ENCODE measurements at regions not wholly inside any gene's neighbourhood (a gene's known extent, or its start where the extent isn't known, plus 50 kb on each side); places are given as distances from the start of the nearest gene placed in this dataset.
A peak's percentile ranks its signal among the peaks of the same experiment; 100 is the strongest.

DNA sequence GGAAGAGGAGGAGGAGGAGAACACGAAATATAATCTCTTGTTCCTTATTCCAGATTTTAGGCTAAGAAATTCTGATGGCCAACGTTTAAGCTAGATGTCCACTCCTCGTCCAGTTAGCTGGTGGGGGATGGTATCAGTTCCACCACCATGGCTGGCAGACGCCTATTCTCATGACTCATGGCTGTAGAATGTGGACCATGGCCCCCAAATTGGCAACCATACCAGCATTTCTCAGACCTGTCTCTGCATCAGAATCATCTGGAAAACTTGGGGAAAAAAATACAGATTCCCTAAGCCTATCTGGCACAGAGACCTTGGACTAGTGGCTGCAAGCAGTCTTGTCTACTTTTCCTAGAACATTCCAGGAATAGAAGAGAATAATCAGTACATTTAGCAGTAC lies 267.7 kb upstream of the SIX2 start:
- TF ChIP-seq, protein P1, sequence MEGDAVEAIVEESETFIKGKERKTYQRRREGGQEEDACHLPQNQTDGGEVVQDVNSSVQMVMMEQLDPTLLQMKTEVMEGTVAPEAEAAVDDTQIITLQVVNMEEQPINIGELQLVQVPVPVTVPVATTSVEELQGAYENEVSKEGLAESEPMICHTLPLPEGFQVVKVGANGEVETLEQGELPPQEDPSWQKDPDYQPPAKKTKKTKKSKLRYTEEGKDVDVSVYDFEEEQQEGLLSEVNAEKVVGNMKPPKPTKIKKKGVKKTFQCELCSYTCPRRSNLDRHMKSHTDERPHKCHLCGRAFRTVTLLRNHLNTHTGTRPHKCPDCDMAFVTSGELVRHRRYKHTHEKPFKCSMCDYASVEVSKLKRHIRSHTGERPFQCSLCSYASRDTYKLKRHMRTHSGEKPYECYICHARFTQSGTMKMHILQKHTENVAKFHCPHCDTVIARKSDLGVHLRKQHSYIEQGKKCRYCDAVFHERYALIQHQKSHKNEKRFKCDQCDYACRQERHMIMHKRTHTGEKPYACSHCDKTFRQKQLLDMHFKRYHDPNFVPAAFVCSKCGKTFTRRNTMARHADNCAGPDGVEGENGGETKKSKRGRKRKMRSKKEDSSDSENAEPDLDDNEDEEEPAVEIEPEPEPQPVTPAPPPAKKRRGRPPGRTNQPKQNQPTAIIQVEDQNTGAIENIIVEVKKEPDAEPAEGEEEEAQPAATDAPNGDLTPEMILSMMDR (IDR thresholded peaks at IDR 0.05; ENCODE audit: insufficient read depth, low read length): no peak
- peak; percentile 66 for DNase-seq (ENCODE audit: low read depth)
- no peak overlapping the region for H3K4me3 ChIP-seq (ENCODE audit: low read depth, low read length)

DNA sequence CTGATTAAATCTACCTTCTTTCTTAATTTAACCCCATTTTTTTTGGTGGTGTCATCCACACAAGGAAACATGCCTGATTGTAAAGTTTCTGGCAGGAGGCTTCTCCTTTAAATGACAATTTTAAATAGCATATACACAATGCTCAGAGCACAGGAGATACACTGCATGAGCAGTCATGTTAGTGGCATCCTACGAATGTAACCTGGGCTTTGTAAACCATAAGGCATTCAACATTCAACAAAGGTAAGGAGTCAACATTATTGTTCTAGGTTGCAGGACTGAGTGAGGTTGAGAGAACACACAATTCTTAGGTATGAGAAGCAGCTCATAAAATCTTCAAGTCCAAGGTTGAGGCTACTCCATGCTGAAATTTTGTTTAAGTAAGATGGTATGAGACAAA lies 266.6 kb upstream of the SIX2 start:
- no peak overlapping the region for H3K4me3 ChIP-seq (ENCODE audit: low read depth, low read length)
- TF ChIP-seq, protein P1 (IDR thresholded peaks at IDR 0.05; ENCODE audit: insufficient read depth, low read length): no peak
- DNase-seq (ENCODE audit: low read depth): no peak

DNA sequence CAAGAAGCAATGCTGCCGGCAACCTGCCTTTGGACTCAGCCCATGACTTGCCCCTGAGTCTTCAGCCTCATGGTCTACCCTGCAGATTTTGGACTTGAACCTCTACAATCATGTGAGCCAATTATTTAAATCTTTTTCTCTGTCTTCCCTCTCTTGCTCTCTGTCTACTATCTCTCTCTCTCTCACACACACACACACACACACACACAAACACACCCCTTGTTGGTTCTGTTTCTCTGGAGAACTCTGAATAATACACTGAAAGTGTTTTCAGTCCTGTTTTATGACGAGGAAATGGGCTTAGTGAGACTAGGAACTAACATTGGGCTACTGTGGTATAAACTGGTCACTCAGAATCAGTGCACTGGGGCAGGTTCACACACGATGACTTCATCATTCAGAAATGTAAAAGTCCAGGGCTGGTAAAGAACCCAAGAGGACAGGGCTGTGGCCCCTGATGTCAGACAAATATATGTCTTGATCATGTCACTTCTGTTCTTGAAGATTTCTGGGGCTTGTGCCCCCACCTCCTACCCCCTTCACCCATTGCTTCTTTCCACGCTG lies 266.1 kb upstream of the SIX2 start:
- peak; percentile 38 for DNase-seq (ENCODE audit: low read depth)

DNA sequence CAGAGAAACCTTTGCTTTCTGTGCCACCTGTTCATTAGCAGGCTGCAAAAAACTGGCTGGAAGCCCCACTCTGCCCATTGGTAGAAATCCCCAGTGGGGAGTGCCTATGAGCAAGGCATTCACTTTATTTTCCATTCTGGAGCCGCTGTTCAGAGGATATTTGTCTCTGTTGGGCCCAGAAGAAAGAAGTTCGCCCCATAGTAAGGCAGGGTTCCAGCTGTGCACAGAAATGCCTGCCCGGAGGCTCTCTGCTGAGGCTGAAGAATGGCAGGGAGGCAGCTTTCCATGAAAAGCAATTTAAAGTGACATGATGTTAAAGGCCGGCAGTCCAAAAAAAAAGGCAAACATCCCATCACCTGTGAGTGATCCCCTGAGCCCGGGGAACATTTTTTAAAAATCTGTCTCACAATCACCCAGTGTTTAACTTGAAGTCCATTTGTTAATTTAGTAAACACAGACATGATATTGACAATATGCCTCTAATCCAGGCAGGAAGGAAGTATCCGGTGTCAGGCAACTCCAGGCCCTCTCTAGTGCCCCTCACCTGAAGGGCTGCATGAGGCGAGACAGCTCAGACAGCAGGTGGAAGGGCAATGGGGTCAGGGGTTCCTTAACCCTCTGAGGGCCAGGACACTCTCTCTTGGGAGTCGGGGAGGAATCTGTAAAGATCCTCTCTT lies 265.1 kb upstream of the SIX2 start:
- DNase-seq (ENCODE audit: low read depth): no peak
- no peak overlapping the region for H3K4me3 ChIP-seq (ENCODE audit: low read depth, low read length)
- TF ChIP-seq, protein P1 (IDR thresholded peaks at IDR 0.05; ENCODE audit: insufficient read depth, low read length): no peak

More for the DNA sequence above, 266.1 kb upstream of the SIX2 start:
- TF ChIP-seq, protein P1 (IDR thresholded peaks at IDR 0.05; ENCODE audit: insufficient read depth, low read length): no peak
- no peak overlapping the region for H3K4me3 ChIP-seq (ENCODE audit: low read depth, low read length)

DNA sequence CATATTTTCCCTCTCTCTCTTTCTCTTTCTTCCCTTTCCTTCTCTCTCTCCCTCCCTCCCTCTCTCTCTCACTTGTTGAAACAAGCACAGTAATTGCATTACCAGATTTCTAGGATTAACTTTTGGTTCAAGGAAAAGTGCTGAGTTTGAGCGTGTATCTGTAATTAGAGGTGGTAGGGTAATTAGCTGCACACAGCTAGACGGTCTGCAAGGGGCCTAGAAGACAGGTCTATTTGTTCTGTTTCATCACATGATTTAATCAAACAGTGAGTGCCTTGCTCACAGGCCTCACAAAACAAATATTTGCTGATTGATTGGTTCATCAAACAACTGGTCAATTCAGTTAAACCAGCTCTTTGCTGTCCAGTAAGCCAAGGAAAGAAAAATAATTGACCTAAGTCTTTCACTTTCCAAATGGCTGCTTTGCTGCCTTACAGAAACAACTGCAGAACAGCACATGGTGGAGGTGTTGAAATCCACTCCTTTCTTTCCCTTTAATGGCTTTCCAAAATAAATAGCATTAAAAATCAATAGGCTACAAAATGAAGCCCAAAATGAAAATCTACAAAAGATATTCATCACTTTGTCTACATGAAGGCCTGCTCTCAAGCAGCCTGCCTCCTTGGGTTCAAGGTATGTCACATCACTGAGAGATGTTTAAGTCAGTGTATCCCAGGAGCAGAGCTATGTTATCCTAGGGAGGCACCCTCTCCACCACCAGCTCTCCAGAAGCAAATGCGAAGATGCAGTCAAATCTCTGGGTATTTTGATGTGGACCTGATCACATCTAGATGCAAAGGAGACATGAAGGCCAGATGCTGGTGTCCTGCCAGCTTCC lies 264.4 kb upstream of the SIX2 start:
- H3K4me3 ChIP-seq (ENCODE audit: low read depth, low read length): no peak overlapping the region
- no peak for DNase-seq (ENCODE audit: low read depth)
- TF ChIP-seq, protein P1 (IDR thresholded peaks at IDR 0.05; ENCODE audit: insufficient read depth, low read length): no peak

DNA sequence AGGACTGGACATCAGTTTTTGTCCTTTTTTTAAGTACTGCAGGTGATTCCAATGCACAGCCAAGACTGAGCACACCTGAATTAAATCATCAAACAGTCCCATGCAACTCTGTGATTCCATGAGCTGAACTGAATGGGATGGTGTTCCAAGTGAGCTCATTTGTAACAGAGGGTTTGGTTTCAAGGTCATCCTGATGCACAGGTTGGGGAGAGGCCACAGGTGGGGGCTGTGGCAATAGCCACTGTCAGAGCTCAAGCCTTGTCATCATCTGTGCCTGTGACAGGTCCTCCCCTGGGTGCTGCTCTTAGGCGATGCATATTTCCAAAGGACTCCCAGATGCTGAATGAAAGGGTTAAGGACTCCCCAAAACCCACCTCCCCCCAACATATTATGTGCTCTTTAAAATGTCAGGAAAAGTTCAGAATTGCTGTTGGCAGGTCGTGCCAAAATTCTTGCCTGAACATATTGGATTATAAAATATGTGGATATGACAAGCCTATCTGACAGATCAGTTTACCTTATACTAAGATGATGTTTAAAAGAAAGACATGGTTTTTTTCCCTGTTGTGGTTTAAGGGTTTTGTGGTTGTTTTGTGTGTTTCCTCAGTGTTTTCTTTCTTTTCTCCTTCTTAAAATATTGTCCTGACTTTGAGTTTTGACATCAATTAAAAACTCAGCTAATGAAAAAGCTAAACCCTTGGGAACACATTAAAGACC lies 263.5 kb upstream of the SIX2 start:
- no peak overlapping the region for H3K4me3 ChIP-seq (ENCODE audit: low read depth, low read length)
- TF ChIP-seq, protein P1 (IDR thresholded peaks at IDR 0.05; ENCODE audit: insufficient read depth, low read length): no peak
- no peak for DNase-seq (ENCODE audit: low read depth)
